ENCODE measurements at regions not wholly inside any gene's neighbourhood (a gene's known extent, or its start where the extent isn't known, plus 50 kb on each side); places are given as distances from the start of the nearest gene placed in this dataset.
A peak's percentile ranks its signal among the peaks of the same experiment; 100 is the strongest.
"Not testable (repeated sequence)": the region's sequence is repeated elsewhere in the genome, so short reads cannot be mapped to it uniquely, and the experiment has no call there.

- TF ChIP-seq POLR2A (IDR thresholded peaks at IDR 0.05; ENCODE audit: low read depth, low read length): no peak
These were observed 93.9 kb upstream of the IL33 start for GRCh38 chr9:6121707-6122106.

DNA sequence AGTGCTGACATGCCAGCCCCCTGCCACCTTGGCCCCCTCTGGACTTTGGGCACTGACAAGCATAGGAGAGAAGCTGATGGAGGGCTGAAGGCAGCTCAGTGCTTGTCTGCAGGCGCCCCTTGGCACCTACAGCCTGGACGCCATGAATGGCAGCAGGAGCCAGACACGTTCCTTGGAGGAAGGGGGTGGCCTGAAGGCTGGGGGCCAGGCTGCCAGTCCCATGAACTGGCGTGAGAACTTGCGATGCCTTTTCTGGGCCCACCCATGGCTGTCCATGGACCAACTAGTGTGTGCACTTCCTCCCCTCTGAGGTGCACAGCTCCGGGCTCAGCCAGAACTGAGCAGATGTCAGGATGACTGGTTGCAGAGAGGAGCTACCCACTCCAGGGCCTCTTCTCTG lies 99.0 kb upstream of the RANBP6 start:
- no peak for TF ChIP-seq POLR2A (IDR thresholded peaks at IDR 0.05; ENCODE audit: low read depth, low read length)
- FAIRE-seq (no peak), DNase-seq (ENCODE audit: insufficient read length, low spot score) (no peak)

More at GRCh38 chr9:6121707-6122106, 93.9 kb upstream of the IL33 start:
- no peak for DNase-seq (ENCODE audit: insufficient read length, low spot score)
- no peak for FAIRE-seq

DNA sequence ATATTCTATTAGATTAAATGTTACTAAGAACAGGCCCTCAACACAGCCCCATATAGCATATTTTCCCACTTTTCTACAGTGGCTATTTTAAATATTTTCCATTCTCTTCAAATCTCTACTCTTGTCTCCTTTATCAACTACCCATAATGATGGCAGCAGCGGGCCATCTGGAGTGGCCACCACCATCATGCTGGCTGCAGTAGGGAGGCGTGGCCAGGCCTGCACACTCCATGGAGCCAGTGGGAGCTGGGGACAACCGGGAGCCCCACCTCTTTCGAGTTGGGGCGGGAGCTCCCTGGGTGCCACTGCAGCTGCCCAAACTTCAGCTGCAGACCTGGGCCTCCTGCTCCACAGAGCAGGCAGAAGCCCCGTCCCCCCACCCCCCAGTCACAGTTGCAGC lies 98.4 kb upstream of the RANBP6 start:
- FAIRE-seq: no peak
- no peak for TF ChIP-seq POLR2A (IDR thresholded peaks at IDR 0.05; ENCODE audit: low read depth, low read length)
- no peak for DNase-seq (ENCODE audit: insufficient read length, low spot score)

DNA sequence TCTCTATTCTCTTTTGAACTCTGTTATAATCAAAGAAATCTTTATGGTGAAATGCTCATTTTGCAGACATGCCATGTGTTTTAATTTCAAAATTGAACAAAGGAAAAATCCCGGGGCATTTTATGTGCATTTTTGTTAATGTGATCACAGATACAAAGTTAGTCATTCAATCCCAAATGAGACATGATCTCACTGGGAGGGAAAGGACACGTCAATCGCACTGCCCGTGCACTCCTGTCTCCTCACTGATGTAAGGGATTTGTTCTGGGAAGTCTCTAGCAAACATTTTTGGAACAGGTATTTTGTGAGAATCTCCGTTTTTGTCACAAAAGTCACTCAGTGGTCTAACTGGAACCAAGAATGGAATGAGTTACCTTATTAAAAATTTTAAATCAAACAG lies 97.9 kb upstream of the RANBP6 start:
- FAIRE-seq (no peak), DNase-seq (ENCODE audit: insufficient read length, low spot score) (no peak)
- no peak for TF ChIP-seq POLR2A (IDR thresholded peaks at IDR 0.05; ENCODE audit: low read depth, low read length)

DNA sequence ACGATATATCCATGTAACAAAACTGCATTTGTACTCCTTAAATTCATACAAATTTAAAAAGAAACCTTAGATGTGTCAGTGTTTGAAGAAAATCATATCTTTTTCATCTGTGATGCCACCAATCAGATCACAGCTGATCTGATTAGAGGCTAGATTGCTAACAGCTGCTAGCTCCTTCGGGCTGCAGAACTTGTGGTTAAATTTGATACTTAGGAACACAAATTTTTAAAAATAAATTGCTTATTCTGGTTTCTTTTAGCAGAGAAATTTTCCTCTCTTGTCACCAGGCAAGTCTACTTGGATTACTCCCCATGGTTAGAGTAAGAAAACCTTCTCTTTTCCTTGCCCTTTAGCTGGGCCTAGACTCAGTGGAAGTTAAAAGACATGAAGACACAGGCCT lies 94.6 kb upstream of the RANBP6 start:
- FAIRE-seq: no peak
- no peak for DNase-seq (ENCODE audit: insufficient read length, low spot score)
- no peak for TF ChIP-seq POLR2A (IDR thresholded peaks at IDR 0.05; ENCODE audit: low read depth, low read length)

GRCh38 chr9:6109571-6109970 lies 94.1 kb upstream of the RANBP6 start:
- no peak for FAIRE-seq
- no peak for DNase-seq (ENCODE audit: insufficient read length, low spot score)
- no peak for TF ChIP-seq POLR2A (IDR thresholded peaks at IDR 0.05; ENCODE audit: low read depth, low read length)

DNA sequence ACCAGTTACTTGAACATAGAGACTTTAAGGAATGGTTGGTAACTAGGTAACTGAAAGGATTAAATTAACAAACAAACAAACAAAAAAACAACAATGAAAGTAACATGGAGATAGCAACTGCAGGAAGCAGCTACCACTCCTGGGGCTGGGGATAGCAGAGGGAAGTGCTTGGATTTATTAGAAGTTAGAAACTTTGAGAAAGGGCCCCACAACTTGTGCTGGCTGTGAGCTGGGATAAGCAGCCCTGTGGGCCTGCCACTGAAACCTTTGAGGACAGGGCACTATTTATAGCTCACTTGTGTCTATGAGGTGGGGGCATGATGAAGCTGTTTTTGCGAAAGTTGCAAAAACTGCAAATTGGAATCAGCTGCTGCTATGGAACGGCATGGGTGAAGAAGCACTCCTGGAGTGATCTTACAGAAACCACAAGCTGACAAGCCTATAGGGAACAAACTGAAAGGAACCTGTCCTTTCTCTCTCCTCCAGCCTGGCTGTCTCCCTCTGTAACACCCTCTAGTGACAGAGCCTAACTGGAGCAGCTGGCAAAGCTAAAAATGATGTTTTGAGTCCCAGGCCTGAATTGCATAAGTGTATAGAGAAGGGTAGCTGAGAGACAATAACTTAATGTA lies 91.4 kb upstream of the RANBP6 start:
- no peak for TF ChIP-seq POLR2A (IDR thresholded peaks at IDR 0.05; ENCODE audit: low read depth, low read length)
- FAIRE-seq (peak; percentile 95), DNase-seq (ENCODE audit: insufficient read length, low spot score) (peak; percentile 36)

- TF ChIP-seq POLR2A (IDR thresholded peaks at IDR 0.05; ENCODE audit: low read depth, low read length): no peak
- DNase-seq (ENCODE audit: insufficient read length, low spot score) (no peak), FAIRE-seq (no peak)
These were observed 90.3 kb upstream of the RANBP6 start for GRCh38 chr9:6105738-6106137.

DNA sequence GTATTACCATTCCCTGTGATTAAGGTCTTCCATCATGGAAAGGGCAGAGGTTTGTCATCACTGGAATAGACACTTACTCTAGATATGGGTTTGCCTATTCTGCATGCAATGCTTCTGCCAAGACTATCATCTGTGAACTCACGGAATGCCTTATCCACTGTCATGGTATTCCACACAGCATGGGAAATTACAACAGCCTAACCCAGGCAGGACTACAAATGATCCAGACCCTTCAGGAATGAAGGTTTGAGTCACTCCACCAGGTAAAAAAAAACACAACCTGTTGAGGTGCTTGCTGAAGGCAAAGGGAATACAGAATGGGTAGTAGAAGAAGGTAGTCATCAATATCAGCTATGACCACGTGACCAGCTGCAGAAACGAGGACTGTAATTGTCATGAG lies 89.0 kb upstream of the RANBP6 start:
- FAIRE-seq: peak; percentile 48

GRCh38 chr9:6103911-6104310 lies 88.5 kb upstream of the RANBP6 start:
- FAIRE-seq; DNase-seq (ENCODE audit: insufficient read length, low spot score): not testable (repeated sequence)

More for the DNA sequence above, 89.0 kb upstream of the RANBP6 start:
- not testable (repeated sequence) for DNase-seq (ENCODE audit: insufficient read length, low spot score)

GRCh38 chr9:6102336-6102987 lies 87.0 kb upstream of the RANBP6 start:
- FAIRE-seq: peak; percentile 98

DNA sequence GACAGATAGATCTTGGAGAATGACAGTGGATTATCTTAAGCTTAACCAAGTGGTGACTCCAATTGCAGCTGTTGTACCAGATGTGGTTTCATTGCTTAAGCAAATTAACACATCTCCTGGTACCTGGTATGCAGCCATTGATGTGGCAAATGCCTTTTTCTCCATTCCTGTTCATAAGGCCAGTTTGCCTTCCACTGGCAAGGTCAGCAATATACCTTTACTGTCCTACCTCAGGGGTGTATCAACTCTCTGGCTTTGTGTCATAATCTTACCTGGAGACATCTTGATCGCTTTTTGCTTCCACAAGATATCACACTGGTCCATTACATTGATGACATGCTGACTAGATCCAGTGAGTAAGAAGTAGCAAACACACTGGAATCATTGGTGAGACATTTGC lies 86.3 kb upstream of the RANBP6 start:
- DNase-seq (ENCODE audit: insufficient read length, low spot score): not testable (repeated sequence)
- FAIRE-seq: peak; percentile 73

More at GRCh38 chr9:6102336-6102987, 87.0 kb upstream of the RANBP6 start:
- DNase-seq (ENCODE audit: insufficient read length, low spot score): peak; percentile 17

- not testable (repeated sequence) for FAIRE-seq; DNase-seq (ENCODE audit: insufficient read length, low spot score)
These were observed 83.9 kb upstream of the RANBP6 start for GRCh38 chr9:6099346-6099745.

DNA sequence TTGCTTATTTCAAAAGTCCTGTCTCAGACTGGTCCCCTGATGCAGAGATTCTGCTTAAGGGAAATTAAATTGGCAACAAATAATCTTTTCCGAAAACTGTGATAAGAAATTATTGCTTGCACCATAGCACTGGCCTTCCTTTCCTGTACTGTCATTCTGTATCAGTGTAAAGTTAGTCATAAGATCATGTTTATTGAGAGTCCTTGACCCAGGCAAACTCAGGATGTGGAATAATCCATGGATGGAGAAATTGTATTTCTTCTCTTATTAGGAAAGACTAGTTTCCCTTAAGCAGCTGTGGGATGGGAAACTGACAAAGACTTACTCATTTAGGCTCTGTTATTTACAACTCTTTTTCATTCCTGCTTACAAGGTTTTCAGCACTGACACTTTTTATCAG lies 83.0 kb upstream of the RANBP6 start:
- TF ChIP-seq POLR2A (IDR thresholded peaks at IDR 0.05; ENCODE audit: low read depth, low read length): no peak
- FAIRE-seq (no peak), DNase-seq (ENCODE audit: insufficient read length, low spot score) (no peak)

DNA sequence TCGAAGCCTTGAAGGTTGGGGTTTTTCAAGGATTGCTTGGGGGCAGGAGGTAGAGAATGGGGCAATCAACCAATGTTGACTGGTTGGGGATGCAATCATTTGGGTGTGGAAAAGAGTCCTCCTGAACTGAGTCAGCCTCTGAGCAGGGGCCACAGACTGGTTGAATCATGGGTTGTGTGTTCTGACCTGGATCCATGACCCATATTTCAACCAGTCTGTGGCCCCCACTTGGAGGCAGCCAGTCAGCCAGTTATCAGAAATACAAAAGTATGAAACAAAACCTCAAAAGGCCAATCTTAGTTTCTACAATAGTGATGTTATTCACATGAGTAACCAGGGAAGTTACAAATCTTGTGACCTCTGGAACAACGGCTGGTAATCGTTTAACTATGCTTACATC lies 81.4 kb upstream of the RANBP6 start:
- FAIRE-seq: peak; percentile 30
- no peak for DNase-seq (ENCODE audit: insufficient read length, low spot score)
- no peak for TF ChIP-seq POLR2A (IDR thresholded peaks at IDR 0.05; ENCODE audit: low read depth, low read length)
